CD14-positive monocyte (primary cell): ENCODE measurements at regions not wholly inside any gene's neighbourhood (a gene's known extent, or its start where the extent isn't known, plus 50 kb on each side); places are given as distances from the start of the nearest gene placed in this dataset.

Experiments
- DNase-seq, 3 donors: peaks; one replicate each; pipeline ENCODE4 v3.0.0-alpha.2; 2011 to 2022
- H2AFZ ChIP-seq: 2 replicates; pipeline ENCODE4 v1.6.0; 2012; ENCODE audit warnings: mild to moderate bottlenecking, low read depth, low read length, inconsistent platforms; ENCODE audit not compliant: insufficient read depth, poor library complexity, severe bottlenecking
- H3K27ac ChIP-seq, 2 donors: 1 replicate in 1 of 2; 2 replicates in 1 of 2; pipeline ENCODE4 v1.5.1; 2012 to 2013; ENCODE audit warnings: low read length in 2 of 2, control low read depth in 1 of 2, inconsistent platforms in 1 of 2, low read depth in 1 of 2, mild to moderate bottlenecking in 1 of 2
- H3K27me3 ChIP-seq, 2 donors: one replicate each; pipeline versions ENCODE4 v1.6.0 to v1.6.1; 2011 to 2013; ENCODE audit warnings: low read length in 2 of 2; ENCODE audit not compliant: control insufficient read depth in 2 of 2, insufficient read depth in 2 of 2
- H3K36me3 ChIP-seq, 2 donors: replicated peaks in 1 of 2; 1 replicate in 1 of 2; 2 replicates in 1 of 2; pipeline versions ENCODE4 v1.5.1 to v1.6.1; 2012 to 2013; ENCODE audit warnings: low read length in 2 of 2, control low read depth in 1 of 2, inconsistent platforms in 1 of 2, mild to moderate bottlenecking in 1 of 2; ENCODE audit not compliant: insufficient read depth in 2 of 2, control insufficient read depth in 1 of 2
- H3K4me1 ChIP-seq, 2 donors: 1 replicate in 1 of 2; 2 replicates in 1 of 2; pipeline versions ENCODE4 v1.5.1 to v1.6.1; 2012 to 2013; ENCODE audit warnings: low read length in 2 of 2, control low read depth in 1 of 2, inconsistent platforms in 1 of 2, mild to moderate bottlenecking in 1 of 2, moderate library complexity in 1 of 2; ENCODE audit not compliant: insufficient read depth in 2 of 2, control insufficient read depth in 1 of 2
- H3K4me2 ChIP-seq: replicated peaks from 2 replicates; pipeline ENCODE3; 2012; ENCODE audit warnings: low read length, moderate library complexity, mild to moderate bottlenecking; ENCODE audit not compliant: poor library complexity, severe bottlenecking; ENCODE audit errors: extremely low read depth
- H3K4me3 ChIP-seq, 3 experiments: fragments of 200-600 bp in 1 of 3; sonication (generic) in 1 of 3; replicated peaks in 1 of 3; 1 replicate in 2 of 3; 2 replicates in 1 of 3; pipeline ENCODE4 v1.5.1; 2011 to 2013; ENCODE audit warnings: low read length in 3 of 3, mild to moderate bottlenecking in 3 of 3, control low read depth in 2 of 3, low read depth in 2 of 3, inconsistent platforms in 1 of 3, moderate library complexity in 1 of 3
- H3K79me2 ChIP-seq: 2 replicates; pipeline ENCODE4 v1.6.0; 2012; ENCODE audit warnings: mild to moderate bottlenecking, control low read depth, inconsistent platforms, low read length, moderate library complexity; ENCODE audit not compliant: insufficient read depth
- H3K9ac ChIP-seq: 2 replicates; pipeline ENCODE4 v1.6.0; 2017; ENCODE audit warnings: low read length, mild to moderate bottlenecking; ENCODE audit not compliant: insufficient read depth, poor library complexity, severe bottlenecking
- H3K9me3 ChIP-seq, 2 donors: replicated peaks in 1 of 2; 1 replicate in 1 of 2; 2 replicates in 1 of 2; pipeline versions ENCODE4 v1.5.1 to v1.6.1; 2012 to 2013; ENCODE audit warnings: low read length in 2 of 2, control low read depth in 1 of 2; ENCODE audit not compliant: control insufficient read depth in 1 of 2, insufficient read depth in 1 of 2
- H4K20me1 ChIP-seq: 2 replicates; pipeline ENCODE4 v1.6.0; 2012; ENCODE audit warnings: mild to moderate bottlenecking, low read length, control low read depth, moderate library complexity; ENCODE audit not compliant: insufficient read depth
- H3K27ac Mint-ChIP-seq, 7 donors: one replicate each; pipeline ENCODE4 v1.8.0; 2020; ENCODE audit warnings: mild to moderate bottlenecking in 7 of 7, mixed read lengths in 7 of 7, moderate library complexity in 6 of 7, inconsistent platforms in 2 of 7
- H3K27me3 Mint-ChIP-seq, 3 donors: one replicate each; pipeline ENCODE4 v1.8.0; 2021 to 2022; ENCODE audit warnings: low read depth in 3 of 3, mild to moderate bottlenecking in 3 of 3, mixed read lengths in 3 of 3, moderate library complexity in 3 of 3, inconsistent platforms in 1 of 3
- H3K36me3 Mint-ChIP-seq, 2 donors: one replicate each; pipeline ENCODE4 v1.8.0; 2020; ENCODE audit warnings: mixed read lengths in 2 of 2, inconsistent platforms in 1 of 2, mild to moderate bottlenecking in 1 of 2
- H3K4me1 Mint-ChIP-seq: one replicate; pipeline ENCODE4 v1.8.0; 2020; ENCODE audit warnings: mild to moderate bottlenecking, mixed read lengths
- H3K4me3 Mint-ChIP-seq, 2 donors: one replicate each; pipeline ENCODE4 v1.8.0; 2020; ENCODE audit warnings: mild to moderate bottlenecking in 2 of 2, mixed read lengths in 2 of 2, moderate library complexity in 1 of 2
- H3K9me3 Mint-ChIP-seq, 7 donors: one replicate each; pipeline ENCODE4 v1.8.0; 2020 to 2022; ENCODE audit warnings: mixed read lengths in 7 of 7, mild to moderate bottlenecking in 6 of 7, moderate library complexity in 6 of 7, inconsistent platforms in 2 of 7
- CTCF ChIP-seq: fragments of 200-600 bp; IDR thresholded peaks from one replicate; pipeline ENCODE4 v1.8.0; 2022; ENCODE audit warnings: antibody characterized with exemption, mild to moderate bottlenecking
- WGBS: methylation state at CpG from one replicate; pipeline ENCODE4 v1.1.5; 2013; ENCODE audit warnings: missing lambda C conversion rate; ENCODE audit not compliant: insufficient coverage; 5-methylcytosine and 5-hydroxymethylcytosine counted together
- intact Hi-C, 2 donors: fragments of 100-400 bp; cut with micrococcal nuclease; formaldehyde crosslinking; loops; one replicate each; pipeline versions ENCODE4 v1.15.0 to v1.15.1; 2023

GRCh38 chr5:125294844-125295243, 548.4 kb upstream of the ZNF608 start:
- intact Hi-C loops: no loop called here
- Histone ChIP-seq H3K9ac (no peak overlapping the region), H3K9me3 (no peaks in the 10 kb centered on the region), H3K4me2 (no peak overlapping the region), H3K27ac (no peak overlapping the region), H2AFZ (no peak overlapping the region), H3K36me3 (no peaks in the 10 kb centered on the region), H4K20me1 (no peaks in the 10 kb centered on the region), H3K79me2 (no peaks in the 10 kb centered on the region), H3K27me3 (no peaks in the 10 kb centered on the region), H3K4me1 (no peaks in the 10 kb centered on the region), H3K4me3 (no peak overlapping the region)
- no peak for TF ChIP-seq CTCF
- no peaks in the 10 kb centered on the region for H3K27me3 Mint-ChIP-seq
- no peaks in the 10 kb centered on the region for H3K4me1 Mint-ChIP-seq
- H3K4me3 Mint-ChIP-seq: no peak overlapping the region
- no peak overlapping the region for H3K27ac Mint-ChIP-seq
- H3K9me3 Mint-ChIP-seq: no peaks in the 10 kb centered on the region
- WGBS: no CpG with 5 or more reads among the region's 2 CpGs
- no peak for DNase-seq
- H3K36me3 Mint-ChIP-seq: no peaks in the 10 kb centered on the region

GRCh38 chr5:125295405-125295872, 549.0 kb upstream of the ZNF608 start:
- Mint-ChIP-seq H3K27me3 (no peaks in the 10 kb centered on the region), H3K4me1 (no peaks in the 10 kb centered on the region), H3K36me3 (no peaks in the 10 kb centered on the region), H3K9me3 (no peaks in the 10 kb centered on the region), H3K4me3 (no peak overlapping the region), H3K27ac (no peak overlapping the region)
- Histone ChIP-seq H2AFZ (no peak overlapping the region), H3K27ac (no peak overlapping the region), H3K79me2 (no peaks in the 10 kb centered on the region), H3K36me3 (no peaks in the 10 kb centered on the region), H3K9me3 (no peaks in the 10 kb centered on the region), H4K20me1 (no peaks in the 10 kb centered on the region), H3K9ac (no peak overlapping the region), H3K27me3 (no peaks in the 10 kb centered on the region), H3K4me1 (no peaks in the 10 kb centered on the region), H3K4me2 (no peak overlapping the region), H3K4me3 (no peak overlapping the region)
- no peak for DNase-seq
- 100% methylated on average over 1 of the region's 4 CpGs for WGBS
- no peak for TF ChIP-seq CTCF
- intact Hi-C loops: no loop called here
